Testis (tissue), 2 donors: ENCODE measurements at regions not wholly inside any gene's neighbourhood (a gene's known extent, or its start where the extent isn't known, plus 50 kb on each side); places are given as distances from the start of the nearest gene placed in this dataset.

Experiments used
- DNase-seq: peaks from one replicate; pipeline ENCODE4 v3.0.0-alpha.2; 2019
- H3K27ac ChIP-seq, 2 donors: fragments of 200-600 bp; sonication (generic); one replicate each; pipeline ENCODE4 v1.5.1; 2019
- H3K27me3 ChIP-seq: fragments of 200-600 bp; sonication (generic); one replicate; pipeline ENCODE4 v1.5.1; 2019
- H3K36me3 ChIP-seq: fragments of 200-600 bp; sonication (generic); one replicate; pipeline ENCODE4 v1.5.1; 2017; ENCODE audit warnings: low read depth; ENCODE audit errors: missing control alignments
- H3K4me1 ChIP-seq: fragments of 200-600 bp; sonication (generic); one replicate; pipeline ENCODE4 v1.5.1; 2019
- H3K4me3 ChIP-seq, 2 donors: fragments of 200-600 bp; sonication (generic); one replicate each; pipeline ENCODE4 v1.5.1; 2017 to 2019
- H3K9me3 ChIP-seq: fragments of 200-600 bp; sonication (generic); one replicate; pipeline ENCODE4 v1.5.1; 2017
- POLR2A ChIP-seq: fragments of 450-650 bp; IDR thresholded peaks from one replicate; pipeline ENCODE4 v1.6.1; 2017; ENCODE audit warnings: antibody characterized with exemption, mild to moderate bottlenecking, moderate library complexity
- WGBS, 2 donors: methylation state at CpG; one replicate each; pipeline ENCODE4 v1.1.5; 2018; 5-methylcytosine and 5-hydroxymethylcytosine counted together
- intact Hi-C: fragments of 100-400 bp; cut with DNase I; formaldehyde crosslinking; loops from one replicate; pipeline ENCODE4 v1.15.1; 2023; ENCODE audit warnings: low total_unique reads
- TF ChIP-seq, protein P1 (sequence below), 3 experiments: fragments of 450-650 bp in 2 of 3; fragments of 200-600 bp in 1 of 3; sonication (generic) in 1 of 3; IDR thresholded peaks; one replicate each; pipeline ENCODE4 v1.5.1; 2016 to 2019; ENCODE audit warnings: antibody characterized with exemption in 3 of 3, mild to moderate bottlenecking in 2 of 3, moderate library complexity in 1 of 3

DNA sequence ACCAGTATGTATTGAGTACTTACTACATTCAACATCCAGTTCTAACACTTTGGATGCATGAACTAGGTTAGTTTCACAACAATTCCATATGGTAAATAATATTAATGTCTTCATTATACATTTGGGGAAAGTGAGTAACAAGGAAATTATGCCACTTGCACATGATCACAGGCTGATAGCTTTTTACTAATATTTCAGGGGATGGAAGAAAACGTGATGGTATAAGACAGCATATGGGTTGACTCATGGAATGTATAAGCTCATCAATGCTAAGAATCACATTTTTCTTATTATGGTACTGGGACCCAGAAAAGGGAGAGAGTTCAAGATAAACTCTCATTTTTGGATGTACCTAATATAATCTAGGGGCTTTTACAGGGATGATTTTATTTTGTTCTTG lies 188.7 kb downstream of the MIAT start:
- intact Hi-C loops: no loop called here

DNA sequence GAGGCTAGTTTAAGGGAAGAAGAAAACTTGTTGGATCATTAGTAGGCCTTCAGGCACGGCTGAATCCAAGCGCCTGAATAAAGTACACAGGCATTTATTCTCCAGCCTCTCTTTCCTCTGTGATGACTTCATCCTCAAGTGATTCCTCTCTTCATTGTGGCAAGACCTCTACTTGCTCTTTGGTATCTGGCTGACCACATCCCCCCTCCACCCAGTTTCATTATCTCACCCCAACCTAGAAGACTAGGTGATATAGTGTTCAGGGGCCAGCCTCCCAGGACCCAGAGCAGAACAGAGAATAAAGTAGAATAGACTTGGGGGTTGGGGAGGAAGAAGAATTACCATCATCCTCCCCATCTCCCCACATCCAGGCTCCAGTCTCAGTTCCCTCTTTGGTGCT lies 189.3 kb downstream of the MIAT start:
- no peaks in the 10 kb centered on the region for H3K36me3 ChIP-seq
- no peak for DNase-seq
- H3K4me3 ChIP-seq: no peak overlapping the region
- H3K27me3 ChIP-seq: no peaks in the 10 kb centered on the region
- TF ChIP-seq, protein P1, sequence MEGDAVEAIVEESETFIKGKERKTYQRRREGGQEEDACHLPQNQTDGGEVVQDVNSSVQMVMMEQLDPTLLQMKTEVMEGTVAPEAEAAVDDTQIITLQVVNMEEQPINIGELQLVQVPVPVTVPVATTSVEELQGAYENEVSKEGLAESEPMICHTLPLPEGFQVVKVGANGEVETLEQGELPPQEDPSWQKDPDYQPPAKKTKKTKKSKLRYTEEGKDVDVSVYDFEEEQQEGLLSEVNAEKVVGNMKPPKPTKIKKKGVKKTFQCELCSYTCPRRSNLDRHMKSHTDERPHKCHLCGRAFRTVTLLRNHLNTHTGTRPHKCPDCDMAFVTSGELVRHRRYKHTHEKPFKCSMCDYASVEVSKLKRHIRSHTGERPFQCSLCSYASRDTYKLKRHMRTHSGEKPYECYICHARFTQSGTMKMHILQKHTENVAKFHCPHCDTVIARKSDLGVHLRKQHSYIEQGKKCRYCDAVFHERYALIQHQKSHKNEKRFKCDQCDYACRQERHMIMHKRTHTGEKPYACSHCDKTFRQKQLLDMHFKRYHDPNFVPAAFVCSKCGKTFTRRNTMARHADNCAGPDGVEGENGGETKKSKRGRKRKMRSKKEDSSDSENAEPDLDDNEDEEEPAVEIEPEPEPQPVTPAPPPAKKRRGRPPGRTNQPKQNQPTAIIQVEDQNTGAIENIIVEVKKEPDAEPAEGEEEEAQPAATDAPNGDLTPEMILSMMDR (IDR thresholded peaks at IDR 0.05): no peak
- TF ChIP-seq POLR2A: no peak
- WGBS, 2 donors: 80 to 84% methylated on average over 2 of the region's 2 CpGs
- H3K4me1 ChIP-seq: no peaks in the 10 kb centered on the region
- H3K27ac ChIP-seq: no peak overlapping the region
- no peaks in the 10 kb centered on the region for H3K9me3 ChIP-seq
- intact Hi-C loops: no loop called here

More for the DNA sequence above, 188.7 kb downstream of the MIAT start:
- H3K36me3 ChIP-seq: no peaks in the 10 kb centered on the region
- DNase-seq: no peak
- no peaks in the 10 kb centered on the region for H3K9me3 ChIP-seq
- H3K27ac ChIP-seq: no peak overlapping the region
- TF ChIP-seq, protein P1 (IDR thresholded peaks at IDR 0.05): no peak
- no peak for TF ChIP-seq POLR2A
- WGBS, 2 donors: 83 to 94% methylated on average over 1 of the region's 1 CpG
- no peak overlapping the region for H3K4me3 ChIP-seq
- H3K4me1 ChIP-seq: no peaks in the 10 kb centered on the region
- no peaks in the 10 kb centered on the region for H3K27me3 ChIP-seq

DNA sequence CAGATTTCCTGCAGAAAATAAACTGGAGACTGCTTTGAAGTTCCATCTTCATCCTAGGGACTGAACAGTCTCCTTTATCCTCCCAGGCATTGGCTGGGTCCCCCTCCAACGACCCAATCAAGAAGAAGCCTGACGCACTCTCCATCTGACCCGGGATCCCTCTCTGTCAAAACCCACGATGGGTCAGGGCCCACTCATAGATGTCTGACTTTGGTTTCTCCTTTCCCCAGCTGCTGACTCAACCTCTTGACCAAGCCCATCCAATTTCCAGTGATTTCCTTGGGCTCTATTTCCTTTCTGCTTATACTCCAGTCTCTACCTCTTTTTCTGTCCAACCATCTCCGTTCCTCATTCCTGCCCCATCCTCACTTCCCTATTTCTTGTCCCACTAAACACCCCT lies 189.7 kb downstream of the MIAT start:
- no peaks in the 10 kb centered on the region for H3K9me3 ChIP-seq
- intact Hi-C loops: no loop called here
- WGBS, 2 donors: 59 to 61% methylated on average over 5 of the region's 5 CpGs

GRCh38 chr22:26847816-26848215 lies 190.4 kb downstream of the MIAT start:
- 90 to 96% methylated on average over 2 of the region's 2 CpGs for WGBS, 2 donors
- intact Hi-C loops: no loop called here
- no peaks in the 10 kb centered on the region for H3K9me3 ChIP-seq
- no peaks in the 10 kb centered on the region for H3K4me1 ChIP-seq
- H3K36me3 ChIP-seq: no peaks in the 10 kb centered on the region
- no peak for DNase-seq
- H3K4me3 ChIP-seq: no peak overlapping the region
- no peaks in the 10 kb centered on the region for H3K27me3 ChIP-seq
- TF ChIP-seq, protein P1 (IDR thresholded peaks at IDR 0.05): no peak
- TF ChIP-seq POLR2A: no peak
- no peak overlapping the region for H3K27ac ChIP-seq

More for the DNA sequence above, 189.7 kb downstream of the MIAT start:
- Histone ChIP-seq H3K36me3 (no peaks in the 10 kb centered on the region), H3K4me3 (no peak overlapping the region), H3K27me3 (no peaks in the 10 kb centered on the region), H3K27ac (no peak overlapping the region), H3K4me1 (no peaks in the 10 kb centered on the region)
- DNase-seq: no peak
- TF ChIP-seq POLR2A: no peak
- TF ChIP-seq, protein P1 (IDR thresholded peaks at IDR 0.05): no peak

GRCh38 chr22:26848244-26848920 lies 191.0 kb downstream of the MIAT start:
- Histone ChIP-seq H3K27me3 (no peaks in the 10 kb centered on the region), H3K4me1 (no peaks in the 10 kb centered on the region), H3K27ac (no peak overlapping the region), H3K9me3 (no peaks in the 10 kb centered on the region), H3K36me3 (no peaks in the 10 kb centered on the region), H3K4me3 (no peak overlapping the region)
- WGBS, 2 donors: 77 to 79% methylated on average over 9 of the region's 9 CpGs
- no peak for TF ChIP-seq POLR2A
- TF ChIP-seq, protein P1 (IDR thresholded peaks at IDR 0.05): no peak
- DNase-seq: no peak
- intact Hi-C loops: no loop called here
